ENCODE measurements at regions not wholly inside any gene's neighbourhood (a gene's known extent, or its start where the extent isn't known, plus 50 kb on each side); places are given as distances from the start of the nearest gene placed in this dataset.

GRCh38 chr14:85288041-85288440 is 241.9 kb upstream of the FLRT2 start:
- Histone ChIP-seq H3K4me3 (replicated peaks; ENCODE audit: insufficient read depth, low read length) (no peak overlapping the region), H3K27me3 (ENCODE audit: insufficient read depth, poor library complexity, severe bottlenecking) (no peaks in the 10 kb centered on the region), H3K27ac (replicated peaks) (no peak overlapping the region)
- no peak for TF ChIP-seq POLR2AphosphoS5 (IDR thresholded peaks at IDR 0.05; ENCODE audit: low read depth)
- no peak for TF ChIP-seq REST (IDR thresholded peaks at IDR 0.05; ENCODE audit: insufficient replicate concordance, low read depth)
- TF ChIP-seq CTCF (IDR thresholded peaks at IDR 0.05; ENCODE audit: insufficient read depth, low read length): no peak
- TF ChIP-seq GABPA (IDR thresholded peaks at IDR 0.05; ENCODE audit: low read depth): no peak
- TF ChIP-seq SPI1 (IDR thresholded peaks at IDR 0.05; ENCODE audit: borderline replicate concordance, low read depth): no peak
- DNase-seq (ENCODE audit: low read depth in 1 of 2, low spot score in 1 of 2): no peak

- TF ChIP-seq GABPA (IDR thresholded peaks at IDR 0.05; ENCODE audit: low read depth): no peak
- no peak for TF ChIP-seq SPI1 (IDR thresholded peaks at IDR 0.05; ENCODE audit: borderline replicate concordance, low read depth)
- TF ChIP-seq CTCF (IDR thresholded peaks at IDR 0.05; ENCODE audit: insufficient read depth, low read length): no peak
- no peak for TF ChIP-seq POLR2AphosphoS5 (IDR thresholded peaks at IDR 0.05; ENCODE audit: low read depth)
- H3K27ac ChIP-seq (replicated peaks): no peak overlapping the region
- no peak overlapping the region for H3K4me3 ChIP-seq (replicated peaks; ENCODE audit: insufficient read depth, low read length)
- H3K27me3 ChIP-seq (ENCODE audit: insufficient read depth, poor library complexity, severe bottlenecking): no peaks in the 10 kb centered on the region
- DNase-seq (ENCODE audit: low read depth in 1 of 2, low spot score in 1 of 2): no peak
Observed at GRCh38 chr14:85291731-85292130, 238.2 kb upstream of the FLRT2 start.

GRCh38 chr14:85293612-85294234 is 236.2 kb upstream of the FLRT2 start:
- TF ChIP-seq POLR2AphosphoS5 (IDR thresholded peaks at IDR 0.05; ENCODE audit: low read depth) (no peak), SPI1 (IDR thresholded peaks at IDR 0.05; ENCODE audit: borderline replicate concordance, low read depth) (peak; percentile 63), GABPA (IDR thresholded peaks at IDR 0.05; ENCODE audit: low read depth) (no peak), REST (IDR thresholded peaks at IDR 0.05; ENCODE audit: insufficient replicate concordance, low read depth) (no peak)
- DNase-seq (ENCODE audit: low read depth in 1 of 2, low spot score in 1 of 2): no peak
- Histone ChIP-seq H3K27me3 (ENCODE audit: insufficient read depth, poor library complexity, severe bottlenecking) (no peaks in the 10 kb centered on the region), H3K4me3 (replicated peaks; ENCODE audit: insufficient read depth, low read length) (no peak overlapping the region), H3K27ac (replicated peaks) (no peak overlapping the region)

GRCh38 chr14:85295318-85295717 is 234.6 kb upstream of the FLRT2 start:
- Histone ChIP-seq H3K4me3 (replicated peaks; ENCODE audit: insufficient read depth, low read length) (no peak overlapping the region), H3K27ac (replicated peaks) (no peak overlapping the region), H3K27me3 (ENCODE audit: insufficient read depth, poor library complexity, severe bottlenecking) (no peaks in the 10 kb centered on the region)
- no peak for DNase-seq (ENCODE audit: low read depth in 1 of 2, low spot score in 1 of 2)
- TF ChIP-seq GABPA (IDR thresholded peaks at IDR 0.05; ENCODE audit: low read depth): no peak
